ENCODE measurements at regions not wholly inside any gene's neighbourhood (a gene's known extent, or its start where the extent isn't known, plus 50 kb on each side); places are given as distances from the start of the nearest gene placed in this dataset.

DNA sequence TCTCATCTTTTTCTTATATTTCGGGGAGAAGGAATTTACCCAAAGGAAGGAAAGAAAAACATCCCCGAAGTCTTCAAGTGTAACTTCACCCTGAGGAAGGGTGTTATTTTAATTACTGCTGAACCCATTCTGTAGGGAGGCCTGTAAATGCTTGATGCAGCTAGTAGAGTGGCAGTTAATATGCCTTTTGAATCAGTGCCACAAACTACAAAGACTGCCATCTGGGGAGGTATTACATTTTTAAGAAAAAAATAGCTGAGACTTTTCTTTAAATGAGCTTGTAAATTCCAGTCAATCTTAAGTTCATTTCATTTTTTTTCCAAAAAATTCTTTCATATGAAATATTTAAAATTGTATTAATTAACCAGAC lies 233.1 kb upstream of the FERD3L start:
- Histone ChIP-seq H2AFZ (ENCODE audit: insufficient read depth, low read depth, low read length, poor library complexity, severe bottlenecking) (no peak overlapping the region), H3K27me3 (ENCODE audit: control insufficient read depth in 2 of 2, insufficient read depth in 2 of 2, low read length in 2 of 2) (no peaks in the 10 kb centered on the region), H3K4me3 (replicated peaks in 1 of 3; ENCODE audit: low read depth in 2 of 3, low read length in 3 of 3) (no peak overlapping the region), H3K9me3 (replicated peaks in 1 of 2; ENCODE audit: control insufficient read depth in 1 of 2, insufficient read depth in 1 of 2, low read length in 2 of 2) (no peaks in the 10 kb centered on the region), H3K9ac (ENCODE audit: insufficient read depth, low read length, poor library complexity, severe bottlenecking) (no peak overlapping the region), H3K4me1 (ENCODE audit: control insufficient read depth in 1 of 2, insufficient read depth in 2 of 2, low read length in 2 of 2) (no peaks in the 10 kb centered on the region), H3K79me2 (ENCODE audit: insufficient read depth, low read length) (no peaks in the 10 kb centered on the region), H3K36me3 (replicated peaks in 1 of 2; ENCODE audit: control insufficient read depth in 1 of 2, insufficient read depth in 2 of 2, low read length in 2 of 2) (no peaks in the 10 kb centered on the region), H3K27ac (ENCODE audit: low read depth in 1 of 2, low read length in 2 of 2) (no peak overlapping the region), H4K20me1 (ENCODE audit: insufficient read depth, low read length) (no peaks in the 10 kb centered on the region), H3K4me2 (replicated peaks; ENCODE audit: extremely low read depth, low read length, poor library complexity, severe bottlenecking) (no peak overlapping the region)
- no peak for TF ChIP-seq CTCF (IDR thresholded peaks at IDR 0.05)
- WGBS (ENCODE audit: insufficient coverage), result no CpG with 5 or more reads among the region's 2 CpGs
- H3K27ac Mint-ChIP-seq, result no peak overlapping the region
- intact Hi-C loops (cut with micrococcal nuclease), result no loop called here
- peaks cover 0 to 3% (median 3%) of the 10 kb centered on the region in 7 donors for H3K9me3 Mint-ChIP-seq
- H3K36me3 Mint-ChIP-seq, result no peaks in the 10 kb centered on the region
- H3K4me3 Mint-ChIP-seq, result no peak overlapping the region
- peaks cover 4% of the 10 kb centered on the region for H3K4me1 Mint-ChIP-seq
- DNase-seq, result no peak
- H3K27me3 Mint-ChIP-seq (ENCODE audit: low read depth in 3 of 3), result no peaks in the 10 kb centered on the region

- H3K4me2 ChIP-seq (replicated peaks; ENCODE audit: extremely low read depth, low read length, poor library complexity, severe bottlenecking), result no peak overlapping the region
- Mint-ChIP-seq H3K9me3 (peaks cover 0 to 3% (median 3%) of the 10 kb centered on the region in 7 donors), H3K27ac (peak overlapping the region in 1 of 7 donors; percentile 68), H3K4me1 (peaks cover 4% of the 10 kb centered on the region), H3K36me3 (no peaks in the 10 kb centered on the region), H3K27me3 (ENCODE audit: low read depth in 3 of 3) (no peaks in the 10 kb centered on the region), H3K4me3 (no peak overlapping the region)
- intact Hi-C loops (cut with micrococcal nuclease), result no loop called here
- no peaks in the 10 kb centered on the region for H3K79me2 ChIP-seq (ENCODE audit: insufficient read depth, low read length)
- no peak overlapping the region for H3K4me3 ChIP-seq (replicated peaks in 1 of 3; ENCODE audit: low read depth in 2 of 3, low read length in 3 of 3)
- H4K20me1 ChIP-seq (ENCODE audit: insufficient read depth, low read length), result no peaks in the 10 kb centered on the region
- no peak overlapping the region for H3K27ac ChIP-seq (ENCODE audit: low read depth in 1 of 2, low read length in 2 of 2)
- TF ChIP-seq CTCF (IDR thresholded peaks at IDR 0.05), result no peak
- no peak for DNase-seq
- H3K9me3 ChIP-seq (replicated peaks in 1 of 2; ENCODE audit: control insufficient read depth in 1 of 2, insufficient read depth in 1 of 2, low read length in 2 of 2), result no peaks in the 10 kb centered on the region
- no peak overlapping the region for H3K9ac ChIP-seq (ENCODE audit: insufficient read depth, low read length, poor library complexity, severe bottlenecking)
- no peaks in the 10 kb centered on the region for H3K27me3 ChIP-seq (ENCODE audit: control insufficient read depth in 2 of 2, insufficient read depth in 2 of 2, low read length in 2 of 2)
- no peaks in the 10 kb centered on the region for H3K4me1 ChIP-seq (ENCODE audit: control insufficient read depth in 1 of 2, insufficient read depth in 2 of 2, low read length in 2 of 2)
- 100% methylated on average over 4 of the region's 9 CpGs for WGBS (ENCODE audit: insufficient coverage)
- H3K36me3 ChIP-seq (replicated peaks in 1 of 2; ENCODE audit: control insufficient read depth in 1 of 2, insufficient read depth in 2 of 2, low read length in 2 of 2), result no peaks in the 10 kb centered on the region
- no peak overlapping the region for H2AFZ ChIP-seq (ENCODE audit: insufficient read depth, low read depth, low read length, poor library complexity, severe bottlenecking)
Measured at GRCh38 chr7:19377611-19378344, 232.6 kb upstream of the FERD3L start.

Data from CD14-positive monocyte (primary cell).